Lung (tissue), 11 donors: ENCODE measurements at regions not wholly inside any gene's neighbourhood (a gene's known extent, or its start where the extent isn't known, plus 50 kb on each side); places are given as distances from the start of the nearest gene placed in this dataset.

ENCODE experiments used
- ATAC-seq: fragments of 200-7000 bp; cut with Tn5 transposase; one replicate; pipeline ENCODE4 v1.9.1; 2020; ENCODE audit warnings: moderate number of reproducible peaks; ENCODE audit not compliant: insufficient read depth, low FRiP score
- DNase-seq, 3 donors: peaks; one replicate each; pipeline ENCODE4 v3.0.0-alpha.2; 2013 to 2017
- H3K27ac ChIP-seq, 2 donors: one replicate each; pipeline ENCODE4 v1.5.1; 2013; ENCODE audit warnings: mild to moderate bottlenecking in 2 of 2, moderate library complexity in 2 of 2, control low read depth in 1 of 2, inconsistent platforms in 1 of 2, low read depth in 1 of 2, low read length in 1 of 2
- H3K27me3 ChIP-seq, 3 donors: one replicate each; pipeline ENCODE4 v1.5.1; 2013; ENCODE audit warnings: low read length in 2 of 3; ENCODE audit not compliant: control insufficient read depth in 3 of 3, insufficient read depth in 3 of 3
- H3K36me3 ChIP-seq, 4 donors: one replicate each; pipeline ENCODE4 v1.5.1; 2013; ENCODE audit warnings: low read length in 4 of 4, mild to moderate bottlenecking in 1 of 4, moderate library complexity in 1 of 4; ENCODE audit not compliant: control insufficient read depth in 4 of 4, insufficient read depth in 4 of 4
- H3K4me1 ChIP-seq, 5 donors: one replicate each; pipeline ENCODE4 v1.5.1; 2013; ENCODE audit warnings: low read length in 5 of 5, mild to moderate bottlenecking in 2 of 5, moderate library complexity in 1 of 5; ENCODE audit not compliant: control insufficient read depth in 5 of 5, insufficient read depth in 5 of 5
- H3K4me3 ChIP-seq: one replicate; pipeline ENCODE4 v1.5.1; 2013; ENCODE audit warnings: mild to moderate bottlenecking, control low read depth, moderate library complexity
- H3K9ac ChIP-seq, 2 donors: one replicate each; pipeline ENCODE4 v1.5.1; 2013; ENCODE audit warnings: low read length in 2 of 2, control low read depth in 1 of 2; ENCODE audit not compliant: insufficient read depth in 1 of 2
- H3K9me3 ChIP-seq, 4 donors: one replicate each; pipeline ENCODE4 v1.5.1; 2013; ENCODE audit warnings: low read length in 3 of 4, mild to moderate bottlenecking in 1 of 4, moderate library complexity in 1 of 4; ENCODE audit not compliant: control insufficient read depth in 4 of 4, insufficient read depth in 3 of 4
- WGBS, 2 donors: extraction: QIAGEN DNeasy Blood & Tissue Kit; methylation state at CpG; one replicate each; pipeline ENCODE4 v1.1.7; 2013; 5-methylcytosine and 5-hydroxymethylcytosine counted together
- TF ChIP-seq, protein P1 (sequence below): IDR thresholded peaks from 2 replicates; pipeline ENCODE4 v1.5.1; 2012; ENCODE audit warnings: mild to moderate bottlenecking; ENCODE audit errors: control extremely low read depth, extremely low read depth
- donor health status: control.
- donor health status: control.
- donor health status: Bipolar disorder and iron deficiency.
- donor health status: healthy.
- donor health status: DM: yes; HTN: yes; CAD: no.

DNA sequence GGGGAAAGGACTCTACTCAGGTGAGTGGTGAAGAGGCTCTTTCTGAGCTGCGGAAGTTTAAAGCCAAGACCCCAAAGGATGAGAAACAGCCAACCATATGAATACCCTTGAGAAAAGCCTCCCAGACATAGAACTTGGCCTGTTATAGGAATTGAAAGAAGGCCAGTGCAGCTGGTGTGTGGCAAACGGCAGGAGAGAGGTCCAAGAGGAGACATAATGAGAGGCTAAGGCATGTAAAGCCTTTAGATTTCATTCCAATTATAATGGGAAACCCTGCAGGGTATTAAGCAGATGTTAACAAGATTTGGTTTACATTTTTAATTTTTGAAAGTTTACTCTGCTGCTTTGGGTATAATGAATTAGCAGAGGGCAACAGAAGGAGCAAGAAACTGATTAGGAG lies 552.1 kb upstream of the FBXO33 start:
- no peak for ATAC-seq
- WGBS, 2 donors, result 60 to 68% methylated on average over 2 of the region's 2 CpGs
- TF ChIP-seq, protein P1, sequence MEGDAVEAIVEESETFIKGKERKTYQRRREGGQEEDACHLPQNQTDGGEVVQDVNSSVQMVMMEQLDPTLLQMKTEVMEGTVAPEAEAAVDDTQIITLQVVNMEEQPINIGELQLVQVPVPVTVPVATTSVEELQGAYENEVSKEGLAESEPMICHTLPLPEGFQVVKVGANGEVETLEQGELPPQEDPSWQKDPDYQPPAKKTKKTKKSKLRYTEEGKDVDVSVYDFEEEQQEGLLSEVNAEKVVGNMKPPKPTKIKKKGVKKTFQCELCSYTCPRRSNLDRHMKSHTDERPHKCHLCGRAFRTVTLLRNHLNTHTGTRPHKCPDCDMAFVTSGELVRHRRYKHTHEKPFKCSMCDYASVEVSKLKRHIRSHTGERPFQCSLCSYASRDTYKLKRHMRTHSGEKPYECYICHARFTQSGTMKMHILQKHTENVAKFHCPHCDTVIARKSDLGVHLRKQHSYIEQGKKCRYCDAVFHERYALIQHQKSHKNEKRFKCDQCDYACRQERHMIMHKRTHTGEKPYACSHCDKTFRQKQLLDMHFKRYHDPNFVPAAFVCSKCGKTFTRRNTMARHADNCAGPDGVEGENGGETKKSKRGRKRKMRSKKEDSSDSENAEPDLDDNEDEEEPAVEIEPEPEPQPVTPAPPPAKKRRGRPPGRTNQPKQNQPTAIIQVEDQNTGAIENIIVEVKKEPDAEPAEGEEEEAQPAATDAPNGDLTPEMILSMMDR, result no peak

DNA sequence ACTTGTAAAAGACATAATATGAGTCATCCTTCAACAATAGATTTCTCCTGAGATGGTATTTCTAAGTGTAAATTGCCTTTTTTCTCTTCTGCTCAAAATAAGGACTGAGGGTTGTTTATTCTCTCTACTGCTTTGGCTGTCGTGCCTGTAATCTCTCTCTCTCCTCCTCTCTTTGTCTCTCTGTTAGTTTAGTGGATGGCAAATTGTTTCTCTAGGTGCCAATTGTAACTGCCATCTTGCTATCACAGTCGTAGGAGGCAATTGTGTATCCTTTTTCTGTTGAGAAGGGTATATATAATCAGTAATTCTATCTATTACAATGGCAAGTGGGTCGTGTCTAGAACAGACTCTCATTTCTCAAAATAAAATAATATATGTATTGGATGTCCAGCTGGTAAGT lies 545.0 kb upstream of the FBXO33 start:
- no peak overlapping the region for H3K4me3 ChIP-seq
- no peaks in the 10 kb centered on the region for H3K36me3 ChIP-seq
- no peaks in the 10 kb centered on the region for H3K4me1 ChIP-seq
- ATAC-seq, result no peak
- 56 to 62% methylated on average over 3 of the region's 3 CpGs for WGBS, 2 donors
- no peaks in the 10 kb centered on the region for H3K9me3 ChIP-seq
- no peaks in the 10 kb centered on the region for H3K27me3 ChIP-seq
- TF ChIP-seq, protein P1, result no peak
- no peak for DNase-seq
- H3K27ac ChIP-seq, result no peak overlapping the region
- H3K9ac ChIP-seq, result no peak overlapping the region

More for the DNA sequence above, 552.1 kb upstream of the FBXO33 start:
- Histone ChIP-seq H3K27ac (no peak overlapping the region), H3K27me3 (no peaks in the 10 kb centered on the region), H3K4me3 (no peak overlapping the region), H3K4me1 (no peaks in the 10 kb centered on the region), H3K36me3 (no peaks in the 10 kb centered on the region), H3K9me3 (no peaks in the 10 kb centered on the region), H3K9ac (no peak overlapping the region)
- DNase-seq, result no peak

DNA sequence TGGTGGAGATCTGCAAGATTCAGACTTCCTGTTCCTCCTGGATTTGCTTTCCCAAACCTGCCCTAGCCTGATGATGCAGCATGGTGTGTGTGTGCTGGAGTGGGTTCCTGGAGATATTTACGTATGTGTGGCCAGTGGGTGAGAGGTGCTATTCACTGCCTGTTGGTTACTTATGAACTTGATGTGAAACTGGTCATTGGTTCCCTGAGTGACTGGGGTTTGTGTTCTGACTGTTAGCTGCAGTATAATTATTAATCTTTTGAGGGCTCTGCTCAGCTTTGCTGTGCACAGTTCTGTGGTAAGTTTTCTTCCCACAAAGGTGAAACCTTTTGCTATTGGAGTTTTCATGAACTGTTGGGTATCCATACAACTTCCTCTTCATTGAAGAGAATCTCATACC lies 541.8 kb upstream of the FBXO33 start:
- Histone ChIP-seq H3K27me3 (no peaks in the 10 kb centered on the region), H3K4me1 (peaks cover 0 to 2% (median 0%) of the 10 kb centered on the region in 5 donors), H3K36me3 (no peaks in the 10 kb centered on the region), H3K4me3 (no peak overlapping the region), H3K9ac (no peak overlapping the region), H3K9me3 (no peaks in the 10 kb centered on the region), H3K27ac (no peak overlapping the region)
- DNase-seq (peak in 2 of 3 donors; percentile 1 to 27), ATAC-seq (no peak)
- 70% methylated on average over 1 of the region's 1 CpG for WGBS, 2 donors
- TF ChIP-seq, protein P1, result no peak

DNA sequence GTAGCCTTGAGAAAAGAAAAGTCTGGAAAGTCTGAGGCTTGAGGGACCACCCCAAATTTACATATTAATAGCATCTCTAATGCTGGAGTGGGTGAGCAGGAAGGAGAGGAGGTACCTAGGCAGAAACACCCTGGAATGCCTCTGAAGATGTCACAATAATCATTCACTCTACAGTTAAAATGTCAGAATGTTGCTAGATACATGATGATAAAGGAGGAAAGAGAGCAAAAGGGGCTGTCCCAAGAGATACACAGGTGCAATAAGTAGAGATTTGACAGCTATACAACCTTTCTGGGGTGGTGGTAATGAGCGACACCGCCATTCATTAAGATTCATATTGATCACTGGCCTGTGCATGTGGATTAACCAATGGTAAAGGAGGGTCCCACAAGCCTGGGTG lies 540.5 kb upstream of the FBXO33 start:
- DNase-seq (no peak), ATAC-seq (no peak)
- 87 to 91% methylated on average over 2 of the region's 2 CpGs for WGBS, 2 donors

More for the DNA sequence above, 540.5 kb upstream of the FBXO33 start:
- Histone ChIP-seq H3K36me3 (no peaks in the 10 kb centered on the region), H3K9me3 (no peaks in the 10 kb centered on the region), H3K4me3 (no peak overlapping the region), H3K4me1 (peaks cover 0 to 2% (median 0%) of the 10 kb centered on the region in 5 donors), H3K27me3 (no peaks in the 10 kb centered on the region), H3K9ac (no peak overlapping the region), H3K27ac (no peak overlapping the region)
- TF ChIP-seq, protein P1, result no peak
